GM20431 (cell line): ENCODE measurements at regions not wholly inside any gene's neighbourhood (a gene's known extent, or its start where the extent isn't known, plus 50 kb on each side); places are given as distances from the start of the nearest gene placed in this dataset.

Experiments used
- in situ Hi-C: fragments of 300-500 bp; cut with MseI, MboI; formaldehyde crosslinking; loops from one replicate; pipeline ENCODE4 v1.15.0; 2020; ENCODE audit warnings: low sequenced_read_pairs; ENCODE audit not compliant: unreplicated experiment

- in situ Hi-C loops: no loop called here
Measured at GRCh38 chr2:226450141-226450540, 349.5 kb downstream of the IRS1 start.

GRCh38 chr2:226447338-226448300 lies 352.0 kb downstream of the IRS1 start:
- in situ Hi-C loops: no loop called here

- in situ Hi-C loops: no loop called here
Measured at GRCh38 chr2:226446406-226447001, 353.1 kb downstream of the IRS1 start.

GRCh38 chr2:226445216-226445861 lies 354.3 kb downstream of the IRS1 start:
- in situ Hi-C loops: no loop called here

GRCh38 chr2:226443112-226443511 lies 356.5 kb downstream of the IRS1 start:
- in situ Hi-C loops: no loop called here

GRCh38 chr2:226440127-226440918 lies 359.3 kb downstream of the IRS1 start:
- in situ Hi-C loops: no loop called here

- in situ Hi-C loops: no loop called here
Measured at GRCh38 chr2:226439337-226439736, 360.3 kb downstream of the IRS1 start.

- in situ Hi-C loops: no loop called here
Measured at GRCh38 chr2:226435146-226435545, 364.5 kb downstream of the IRS1 start.

GRCh38 chr2:226434702-226435101 lies 364.9 kb downstream of the IRS1 start:
- in situ Hi-C loops: no loop called here

GRCh38 chr2:226431288-226431948 lies 368.2 kb downstream of the IRS1 start:
- in situ Hi-C loops: no loop called here

GRCh38 chr2:226429476-226429875 lies 370.1 kb downstream of the IRS1 start:
- in situ Hi-C loops: no loop called here

GRCh38 chr2:226427538-226428307 lies 371.9 kb downstream of the IRS1 start:
- in situ Hi-C loops: no loop called here

- in situ Hi-C loops: no loop called here
Measured at GRCh38 chr2:226426292-226426736, 373.3 kb downstream of the IRS1 start.

GRCh38 chr2:226424971-226425370 lies 374.6 kb downstream of the IRS1 start:
- in situ Hi-C loops: no loop called here

- in situ Hi-C loops: no loop called here
Measured at GRCh38 chr2:226423498-226423960, 376.1 kb downstream of the IRS1 start.

- in situ Hi-C loops: no loop called here
Measured at GRCh38 chr2:226420646-226421045, 379.0 kb downstream of the IRS1 start.

GRCh38 chr2:226418521-226418920 lies 381.1 kb downstream of the IRS1 start:
- in situ Hi-C loops: no loop called here

- in situ Hi-C loops: no loop called here
Measured at GRCh38 chr2:226414335-226414734, 385.3 kb downstream of the IRS1 start.
